H9 (cell line): ENCODE measurements at regions not wholly inside any gene's neighbourhood (a gene's known extent, or its start where the extent isn't known, plus 50 kb on each side); places are given as distances from the start of the nearest gene placed in this dataset.

Experiments
- DNase-seq: peaks from one replicate; pipeline ENCODE4 v3.0.0-alpha.2; 2017
- H2AFZ ChIP-seq: one replicate; pipeline ENCODE4 v1.6.1; 2013; ENCODE audit warnings: mild to moderate bottlenecking, low read length, control low read depth, moderate library complexity
- H2AK5ac ChIP-seq: 2 replicates; pipeline ENCODE4 v1.6.1; 2013; ENCODE audit warnings: low read length, control low read depth, mixed read lengths; ENCODE audit not compliant: insufficient read length
- H2BK120ac ChIP-seq: one replicate; pipeline ENCODE4 v1.6.1; 2013; ENCODE audit warnings: low read depth, mild to moderate bottlenecking, low read length, control low read depth, inconsistent platforms; ENCODE audit not compliant: poor library complexity, severe bottlenecking
- H2BK12ac ChIP-seq: 2 replicates; pipeline ENCODE4 v1.6.1; 2013; ENCODE audit warnings: low read length, control low read depth, mixed read lengths, low read depth; ENCODE audit not compliant: insufficient read length
- H2BK15ac ChIP-seq: 2 replicates; pipeline ENCODE4 v1.6.1; 2013; ENCODE audit warnings: low read depth, low read length, control low read depth
- H2BK20ac ChIP-seq: one replicate; pipeline ENCODE4 v1.6.1; 2013; ENCODE audit warnings: low read depth, mild to moderate bottlenecking, low read length, control low read depth, inconsistent platforms; ENCODE audit not compliant: poor library complexity, severe bottlenecking
- H2BK5ac ChIP-seq: 2 replicates; pipeline ENCODE4 v1.6.1; 2013; ENCODE audit warnings: low read length, control low read depth, mixed read lengths; ENCODE audit not compliant: insufficient read length
- H3K14ac ChIP-seq: 2 replicates; pipeline ENCODE4 v1.6.1; 2013; ENCODE audit warnings: low read length, control low read depth; ENCODE audit not compliant: insufficient read depth
- H3K18ac ChIP-seq: 2 replicates; pipeline ENCODE4 v1.6.1; 2013; ENCODE audit warnings: low read depth, mild to moderate bottlenecking, mixed read lengths, low read length, control low read depth; ENCODE audit not compliant: insufficient read length
- H3K23ac ChIP-seq: 2 replicates; pipeline ENCODE4 v1.6.1; 2013; ENCODE audit warnings: low read length, control low read depth, mixed read lengths, low read depth; ENCODE audit not compliant: insufficient read length
- H3K23me2 ChIP-seq: 2 replicates; pipeline ENCODE4 v1.6.1; 2013; ENCODE audit warnings: low read depth, mild to moderate bottlenecking, mixed read lengths, low read length, control low read depth; ENCODE audit not compliant: insufficient read length, poor library complexity, severe bottlenecking
- H3K27ac ChIP-seq: 2 replicates; pipeline ENCODE4 v1.5.1; 2013; ENCODE audit warnings: low read length, control low read depth, mixed read lengths, low read depth; ENCODE audit not compliant: insufficient read length
- H3K27me3 ChIP-seq: 2 replicates; pipeline ENCODE4 v1.6.1; 2013; ENCODE audit warnings: low read length, control low read depth, inconsistent platforms; ENCODE audit not compliant: insufficient read depth
- H3K4ac ChIP-seq: 2 replicates; pipeline ENCODE4 v1.6.1; 2013; ENCODE audit warnings: low read depth, mild to moderate bottlenecking, control low read depth, inconsistent platforms, low read length, moderate library complexity
- H3K4me1 ChIP-seq: 2 replicates; pipeline ENCODE4 v1.6.1; 2013; ENCODE audit warnings: low read length, control low read depth, inconsistent platforms; ENCODE audit not compliant: insufficient read depth
- H3K4me2 ChIP-seq: 2 replicates; pipeline ENCODE4 v1.6.1; 2013; ENCODE audit warnings: low read length, control low read depth, mixed read lengths; ENCODE audit not compliant: insufficient read length, insufficient read depth
- H3K56ac ChIP-seq: 2 replicates; pipeline ENCODE4 v1.6.1; 2013; ENCODE audit warnings: low read depth, mild to moderate bottlenecking, mixed read lengths, low read length, control low read depth; ENCODE audit not compliant: insufficient read length
- H3K79me1 ChIP-seq: 2 replicates; pipeline ENCODE4 v1.6.1; 2013; ENCODE audit warnings: low read depth, mild to moderate bottlenecking, moderate library complexity, low read length, control low read depth, inconsistent platforms; ENCODE audit not compliant: insufficient read depth, poor library complexity, severe bottlenecking
- H3K79me2 ChIP-seq: 2 replicates; pipeline ENCODE4 v1.6.1; 2013; ENCODE audit warnings: low read length, control low read depth, inconsistent platforms; ENCODE audit not compliant: insufficient read depth
- H3K9ac ChIP-seq: 2 replicates; pipeline ENCODE4 v1.6.1; 2013; ENCODE audit warnings: low read length, control low read depth, mixed read lengths; ENCODE audit not compliant: insufficient read length; ENCODE audit errors: extremely low read depth
- H3K9me3 ChIP-seq: one replicate; pipeline ENCODE4 v1.6.1; 2013; ENCODE audit warnings: low read depth, low read length, inconsistent platforms; ENCODE audit not compliant: control insufficient read depth
- H3T11ph ChIP-seq: one replicate; pipeline ENCODE4 v1.6.1; 2013; ENCODE audit warnings: mild to moderate bottlenecking, low read length, control low read depth, inconsistent platforms
- H4K20me1 ChIP-seq: one replicate; pipeline ENCODE4 v1.6.1; 2013; ENCODE audit not compliant: control insufficient read depth, insufficient read length, insufficient read depth
- H4K5ac ChIP-seq: 2 replicates; pipeline ENCODE4 v1.6.1; 2013; ENCODE audit warnings: low read depth, mild to moderate bottlenecking, mixed read lengths, low read length, control low read depth; ENCODE audit not compliant: insufficient read length
- H4K8ac ChIP-seq: replicated peaks from 2 replicates; pipeline ENCODE4 v1.6.1; 2013; ENCODE audit warnings: low read length, control low read depth, mixed read lengths, low read depth; ENCODE audit not compliant: insufficient read length
- H4K91ac ChIP-seq: 2 replicates; pipeline ENCODE4 v1.6.1; 2013; ENCODE audit warnings: low read depth, mild to moderate bottlenecking, moderate library complexity, mixed read lengths, low read length, control low read depth; ENCODE audit not compliant: insufficient read length
- H3K27ac Mint-ChIP-seq, 3 experiments: 2 replicates in 2 of 3; 3 replicates in 1 of 3; pipeline ENCODE4 v1.8.0; 2020 to 2021; ENCODE audit warnings: mixed read lengths in 3 of 3, mild to moderate bottlenecking in 1 of 3, moderate library complexity in 1 of 3
- H3K27me3 Mint-ChIP-seq: 2 replicates; pipeline ENCODE4 v1.8.0; 2021; ENCODE audit warnings: low read depth, mild to moderate bottlenecking, moderate library complexity, mixed read lengths
- H3K36me3 Mint-ChIP-seq, 3 experiments: 2 replicates in 2 of 3; 3 replicates in 1 of 3; pipeline ENCODE4 v1.8.0; 2020 to 2021; ENCODE audit warnings: low read depth in 3 of 3, mixed read lengths in 3 of 3; ENCODE audit not compliant: insufficient read depth in 1 of 3
- H3K4me1 Mint-ChIP-seq, 2 experiments: 2 replicates each; pipeline ENCODE4 v1.8.0; 2020; ENCODE audit warnings: mixed read lengths in 2 of 2
- H3K4me3 Mint-ChIP-seq, 2 experiments: 2 replicates in 1 of 2; 3 replicates in 1 of 2; pipeline ENCODE4 v1.8.0; 2020 to 2021; ENCODE audit warnings: mild to moderate bottlenecking in 2 of 2, mixed read lengths in 2 of 2, moderate library complexity in 1 of 2
- H3K9me3 Mint-ChIP-seq, 2 experiments: 2 replicates in 1 of 2; 3 replicates in 1 of 2; pipeline ENCODE4 v1.8.0; 2020; ENCODE audit warnings: mild to moderate bottlenecking in 2 of 2, mixed read lengths in 2 of 2, moderate library complexity in 1 of 2
- WGBS: extraction: QIAGEN DNeasy Blood & Tissue Kit; methylation state at CpG from one replicate; pipeline ENCODE4 v1.1.7; 2013; ENCODE audit warnings: missing lambda C conversion rate, low lambda C conversion rate, mixed read lengths; ENCODE audit not compliant: insufficient read length; ENCODE audit errors: extremely low coverage; 5-methylcytosine and 5-hydroxymethylcytosine counted together
- TF ChIP-seq, protein P1 (sequence below): fragments of 200-600 bp; sonication (generic); conservative IDR thresholded peaks from 3 replicates; pipeline ENCODE4 v1.8.0; 2021; ENCODE audit warnings: antibody characterized with exemption, mild to moderate bottlenecking

DNA sequence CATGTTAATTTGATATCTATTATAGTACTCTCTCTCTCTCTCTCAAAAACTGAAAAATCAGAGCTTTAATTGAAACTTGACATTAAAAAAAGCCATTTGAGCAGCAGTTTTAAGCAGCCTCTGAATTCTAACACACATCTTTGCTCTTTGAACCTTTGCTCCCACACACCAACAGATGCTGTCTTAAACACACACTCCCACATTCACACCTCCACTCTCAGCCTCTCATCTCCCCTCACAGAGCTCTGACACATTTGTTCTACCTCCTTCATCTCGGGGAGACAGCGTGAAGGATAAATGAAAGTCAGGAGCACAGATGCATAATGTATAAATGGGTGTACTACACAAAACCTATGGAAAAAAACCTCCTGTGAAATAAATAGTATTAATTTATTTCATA is 95.2 kb downstream of the NAB1 start:
- Histone ChIP-seq H2BK12ac (no peak overlapping the region), H3K27me3 (no peaks in the 10 kb centered on the region; the same call in 1 of the 2 replicates), H2BK5ac (no peak overlapping the region), H2BK15ac (no peak overlapping the region), H3T11ph (no peak overlapping the region), H3K79me2 (no peaks in the 10 kb centered on the region), H4K20me1 (no peaks in the 10 kb centered on the region), H3K9me3 (no peaks in the 10 kb centered on the region), H4K5ac (no peak overlapping the region), H3K14ac (no peak overlapping the region), H3K18ac (no peak overlapping the region), H3K23ac (no peak overlapping the region), H3K4ac (no peak overlapping the region), H3K23me2 (no peaks in the 10 kb centered on the region), H2BK120ac (no peak overlapping the region), H2BK20ac (no peak overlapping the region), H4K91ac (no peak overlapping the region), H2AK5ac (no peak overlapping the region), H3K79me1 (no peaks in the 10 kb centered on the region), H3K4me1 (peaks cover 2% of the 10 kb centered on the region; the same call in 1 of the 2 replicates), H3K9ac (no peak overlapping the region), H2AFZ (no peak overlapping the region), H3K4me2 (no peak overlapping the region), H3K56ac (no peak overlapping the region), H4K8ac (no peak overlapping the region), H3K27ac (no peak overlapping the region)
- Mint-ChIP-seq H3K4me3 (no peak overlapping the region), H3K27ac (no peak overlapping the region), H3K9me3 (peaks cover 8 to 11% of the 10 kb centered on the region in 2 experiments; a peak in 3 of 5 replicates), H3K27me3 (no peaks in the 10 kb centered on the region), H3K4me1 (peaks cover 4 to 9% of the 10 kb centered on the region in 2 experiments; a peak in 3 of 4 replicates), H3K36me3 (peaks cover 0 to 8% (median 3%) of the 10 kb centered on the region in 3 experiments; a peak in 3 of 7 replicates)
- TF ChIP-seq, protein P1, sequence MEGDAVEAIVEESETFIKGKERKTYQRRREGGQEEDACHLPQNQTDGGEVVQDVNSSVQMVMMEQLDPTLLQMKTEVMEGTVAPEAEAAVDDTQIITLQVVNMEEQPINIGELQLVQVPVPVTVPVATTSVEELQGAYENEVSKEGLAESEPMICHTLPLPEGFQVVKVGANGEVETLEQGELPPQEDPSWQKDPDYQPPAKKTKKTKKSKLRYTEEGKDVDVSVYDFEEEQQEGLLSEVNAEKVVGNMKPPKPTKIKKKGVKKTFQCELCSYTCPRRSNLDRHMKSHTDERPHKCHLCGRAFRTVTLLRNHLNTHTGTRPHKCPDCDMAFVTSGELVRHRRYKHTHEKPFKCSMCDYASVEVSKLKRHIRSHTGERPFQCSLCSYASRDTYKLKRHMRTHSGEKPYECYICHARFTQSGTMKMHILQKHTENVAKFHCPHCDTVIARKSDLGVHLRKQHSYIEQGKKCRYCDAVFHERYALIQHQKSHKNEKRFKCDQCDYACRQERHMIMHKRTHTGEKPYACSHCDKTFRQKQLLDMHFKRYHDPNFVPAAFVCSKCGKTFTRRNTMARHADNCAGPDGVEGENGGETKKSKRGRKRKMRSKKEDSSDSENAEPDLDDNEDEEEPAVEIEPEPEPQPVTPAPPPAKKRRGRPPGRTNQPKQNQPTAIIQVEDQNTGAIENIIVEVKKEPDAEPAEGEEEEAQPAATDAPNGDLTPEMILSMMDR = no peak
- DNase-seq = no peak
- WGBS = no CpG with 5 or more reads among the region's 2 CpGs
